Mesothelial cell of epicardium (in vitro differentiated cells): ENCODE measurements at regions not wholly inside any gene's neighbourhood (a gene's known extent, or its start where the extent isn't known, plus 50 kb on each side); places are given as distances from the start of the nearest gene placed in this dataset.

Source experiments
- DNase-seq, 2 experiments: peaks; one replicate each; pipeline ENCODE4 v3.0.0; 2021; ENCODE audit warnings: low spot score in 2 of 2; ENCODE audit not compliant: unreplicated experiment in 2 of 2
- H3K27ac Mint-ChIP-seq: 2 replicates; pipeline ENCODE4 v1.8.0; 2021; ENCODE audit warnings: mixed read lengths
- H3K27me3 Mint-ChIP-seq: 2 replicates; pipeline ENCODE4 v1.8.0; 2021; ENCODE audit warnings: low read depth, mixed read lengths
- H3K36me3 Mint-ChIP-seq: 2 replicates; pipeline ENCODE4 v1.8.0; 2021; ENCODE audit warnings: mixed read lengths
- H3K4me1 Mint-ChIP-seq: 2 replicates; pipeline ENCODE4 v1.8.0; 2021; ENCODE audit warnings: mixed read lengths
- H3K4me3 Mint-ChIP-seq: 2 replicates; pipeline ENCODE4 v1.8.0; 2021; ENCODE audit warnings: mild to moderate bottlenecking, moderate library complexity, mixed read lengths
- H3K9me3 Mint-ChIP-seq: 2 replicates; pipeline ENCODE4 v1.8.0; 2021; ENCODE audit warnings: mixed read lengths
- CTCF ChIP-seq: fragments of 200-600 bp; sonication (generic); IDR thresholded peaks from one replicate; pipeline ENCODE4 v1.5.0; 2021; ENCODE audit warnings: antibody characterized with exemption; ENCODE audit not compliant: unreplicated experiment

GRCh38 chr4:32436816-32437215 lies 1716.6 kb downstream of the PCDH7 start:
- peaks cover 3% of the 10 kb centered on the region for H3K4me1 Mint-ChIP-seq
- no peaks in the 10 kb centered on the region for H3K27me3 Mint-ChIP-seq
- DNase-seq, result no peak
- H3K9me3 Mint-ChIP-seq, result peaks cover 18% of the 10 kb centered on the region
- no peak overlapping the region for H3K27ac Mint-ChIP-seq
- no peak overlapping the region for H3K4me3 Mint-ChIP-seq
- H3K36me3 Mint-ChIP-seq, result peaks cover 10% of the 10 kb centered on the region
- TF ChIP-seq CTCF, result no peak

- Mint-ChIP-seq H3K9me3 (no peaks in the 10 kb centered on the region), H3K4me3 (no peak overlapping the region), H3K36me3 (no peaks in the 10 kb centered on the region), H3K27me3 (no peaks in the 10 kb centered on the region), H3K4me1 (peaks cover 3% of the 10 kb centered on the region), H3K27ac (no peak overlapping the region)
- TF ChIP-seq CTCF, result no peak
- no peak for DNase-seq
Observed at GRCh38 chr4:32440391-32440790, 1720.2 kb downstream of the PCDH7 start.

- H3K36me3 Mint-ChIP-seq, result no peaks in the 10 kb centered on the region
- no peak overlapping the region for H3K4me3 Mint-ChIP-seq
- no peaks in the 10 kb centered on the region for H3K4me1 Mint-ChIP-seq
- no peak for TF ChIP-seq CTCF
- H3K9me3 Mint-ChIP-seq, result peaks cover 11% of the 10 kb centered on the region
- H3K27me3 Mint-ChIP-seq, result no peaks in the 10 kb centered on the region
- DNase-seq, result no peak
- no peak overlapping the region for H3K27ac Mint-ChIP-seq
Observed at GRCh38 chr4:32454482-32454881, 1734.3 kb downstream of the PCDH7 start.

- Mint-ChIP-seq H3K27ac (no peak overlapping the region), H3K9me3 (peaks cover 11% of the 10 kb centered on the region), H3K36me3 (no peaks in the 10 kb centered on the region), H3K27me3 (no peaks in the 10 kb centered on the region), H3K4me3 (no peak overlapping the region), H3K4me1 (no peaks in the 10 kb centered on the region)
- DNase-seq, result no peak
- TF ChIP-seq CTCF, result no peak
Observed at GRCh38 chr4:32455231-32455630, 1735.1 kb downstream of the PCDH7 start.

GRCh38 chr4:32460972-32461371 lies 1740.8 kb downstream of the PCDH7 start:
- Mint-ChIP-seq H3K4me3 (no peak overlapping the region), H3K4me1 (no peaks in the 10 kb centered on the region), H3K27ac (no peak overlapping the region), H3K9me3 (peaks cover 21% of the 10 kb centered on the region), H3K36me3 (peaks cover 2% of the 10 kb centered on the region), H3K27me3 (no peaks in the 10 kb centered on the region)
- DNase-seq, result no peak
- no peak for TF ChIP-seq CTCF

- Mint-ChIP-seq H3K4me1 (no peaks in the 10 kb centered on the region), H3K27ac (no peak overlapping the region), H3K36me3 (peaks cover 2% of the 10 kb centered on the region), H3K27me3 (no peaks in the 10 kb centered on the region), H3K4me3 (no peak overlapping the region), H3K9me3 (peaks cover 11% of the 10 kb centered on the region)
- DNase-seq, result no peak
- peak; percentile 37 for TF ChIP-seq CTCF
Observed at GRCh38 chr4:32462944-32463343, 1742.8 kb downstream of the PCDH7 start.
